ENCODE measurements at regions not wholly inside any gene's neighbourhood (a gene's known extent, or its start where the extent isn't known, plus 50 kb on each side); places are given as distances from the start of the nearest gene placed in this dataset.
"Not testable (repeated sequence)": the region's sequence is repeated elsewhere in the genome, so short reads cannot be mapped to it uniquely, and the experiment has no call there.

- Histone ChIP-seq H3K9me3 (ENCODE audit: insufficient read depth, low read depth, low read length) (no peaks in the 10 kb centered on the region; the same call in 1 of the 2 replicates), H3K36me3 (ENCODE audit: insufficient read depth, low read depth, low read length) (no peaks in the 10 kb centered on the region), H3K9ac (ENCODE audit: low read depth, low read length) (no peak overlapping the region), H3K4me1 (ENCODE audit: insufficient read depth, low read length) (peaks cover 7% of the 10 kb centered on the region; the same call in 1 of the 2 replicates), H3K4me3 (ENCODE audit: low read length) (no peak overlapping the region), H3K27ac (ENCODE audit: low read length) (no peak overlapping the region), H3K27me3 (ENCODE audit: insufficient read depth, low read length) (no peaks in the 10 kb centered on the region)
Observed at GRCh38 chrX:74132280-74132679, 171.7 kb upstream of the ZCCHC13 start.

- H3K9me3 ChIP-seq (ENCODE audit: insufficient read depth, low read depth, low read length) = no peaks in the 10 kb centered on the region
- H3K4me1 ChIP-seq (ENCODE audit: insufficient read depth, low read length) = no peaks in the 10 kb centered on the region
- no peak overlapping the region for H3K9ac ChIP-seq (ENCODE audit: low read depth, low read length)
- H3K27ac ChIP-seq (ENCODE audit: low read length) = no peak overlapping the region
- no peaks in the 10 kb centered on the region for H3K27me3 ChIP-seq (ENCODE audit: insufficient read depth, low read length)
- H3K36me3 ChIP-seq (ENCODE audit: insufficient read depth, low read depth, low read length) = no peaks in the 10 kb centered on the region
- no peak overlapping the region for H3K4me3 ChIP-seq (ENCODE audit: low read length)
Observed at GRCh38 chrX:74119016-74119910, 184.7 kb upstream of the ZCCHC13 start.

- H3K4me1 ChIP-seq (ENCODE audit: insufficient read depth, low read length) = no peaks in the 10 kb centered on the region
Observed at GRCh38 chrX:74117962-74118902, 185.7 kb upstream of the ZCCHC13 start.

GRCh38 chrX:74111245-74111644, 192.7 kb upstream of the ZCCHC13 start:
- no peak overlapping the region for H3K4me3 ChIP-seq (ENCODE audit: low read length)
- peaks cover 4% of the 10 kb centered on the region; the same call in 1 of the 2 replicates for H3K36me3 ChIP-seq (ENCODE audit: insufficient read depth, low read depth, low read length)
- H3K4me1 ChIP-seq (ENCODE audit: insufficient read depth, low read length) = no peaks in the 10 kb centered on the region
- H3K9ac ChIP-seq (ENCODE audit: low read depth, low read length) = no peak overlapping the region
- no peaks in the 10 kb centered on the region for H3K27me3 ChIP-seq (ENCODE audit: insufficient read depth, low read length)
- no peaks in the 10 kb centered on the region for H3K9me3 ChIP-seq (ENCODE audit: insufficient read depth, low read depth, low read length)
- no peak overlapping the region for H3K27ac ChIP-seq (ENCODE audit: low read length)

More at GRCh38 chrX:74117962-74118902, 185.7 kb upstream of the ZCCHC13 start:
- H3K9me3 ChIP-seq (ENCODE audit: insufficient read depth, low read depth, low read length) = no peaks in the 10 kb centered on the region
- no peak overlapping the region for H3K27ac ChIP-seq (ENCODE audit: low read length)
- H3K9ac ChIP-seq (ENCODE audit: low read depth, low read length) = no peak overlapping the region
- no peaks in the 10 kb centered on the region for H3K27me3 ChIP-seq (ENCODE audit: insufficient read depth, low read length)
- no peaks in the 10 kb centered on the region for H3K36me3 ChIP-seq (ENCODE audit: insufficient read depth, low read depth, low read length)
- H3K4me3 ChIP-seq (ENCODE audit: low read length) = no peak overlapping the region

DNA sequence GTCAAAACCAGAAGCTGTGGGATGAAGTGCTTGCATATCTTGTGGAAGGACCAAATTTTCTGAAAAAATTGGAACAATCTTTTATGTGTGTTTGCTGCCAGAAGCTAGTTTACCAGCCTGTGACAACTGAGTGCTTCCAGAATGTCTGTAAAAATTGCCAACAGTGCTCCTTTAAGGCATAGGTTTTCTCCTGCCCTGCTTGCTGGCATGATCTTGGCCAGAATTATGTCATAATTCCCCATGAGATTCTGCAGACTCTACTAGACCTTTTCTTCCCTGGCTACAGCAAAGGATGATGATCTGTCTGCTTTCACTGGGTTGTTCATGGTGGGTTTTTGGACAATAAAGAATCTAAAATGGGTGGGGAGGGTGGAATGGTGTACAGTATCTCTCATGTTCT, 196.3 kb upstream of the ZCCHC13 start:
- peaks cover 11% of the 10 kb centered on the region; the same call in 1 of the 2 replicates for H3K9me3 ChIP-seq (ENCODE audit: insufficient read depth, low read depth, low read length)
- no peaks in the 10 kb centered on the region for H3K4me1 ChIP-seq (ENCODE audit: insufficient read depth, low read length)
- H3K27ac ChIP-seq (ENCODE audit: low read length) = no peak overlapping the region
- no peak overlapping the region for H3K4me3 ChIP-seq (ENCODE audit: low read length)
- peaks cover 4% of the 10 kb centered on the region; the same call in 1 of the 2 replicates for H3K36me3 ChIP-seq (ENCODE audit: insufficient read depth, low read depth, low read length)
- H3K9ac ChIP-seq (ENCODE audit: low read depth, low read length) = no peak overlapping the region
- no peaks in the 10 kb centered on the region for H3K27me3 ChIP-seq (ENCODE audit: insufficient read depth, low read length)

DNA sequence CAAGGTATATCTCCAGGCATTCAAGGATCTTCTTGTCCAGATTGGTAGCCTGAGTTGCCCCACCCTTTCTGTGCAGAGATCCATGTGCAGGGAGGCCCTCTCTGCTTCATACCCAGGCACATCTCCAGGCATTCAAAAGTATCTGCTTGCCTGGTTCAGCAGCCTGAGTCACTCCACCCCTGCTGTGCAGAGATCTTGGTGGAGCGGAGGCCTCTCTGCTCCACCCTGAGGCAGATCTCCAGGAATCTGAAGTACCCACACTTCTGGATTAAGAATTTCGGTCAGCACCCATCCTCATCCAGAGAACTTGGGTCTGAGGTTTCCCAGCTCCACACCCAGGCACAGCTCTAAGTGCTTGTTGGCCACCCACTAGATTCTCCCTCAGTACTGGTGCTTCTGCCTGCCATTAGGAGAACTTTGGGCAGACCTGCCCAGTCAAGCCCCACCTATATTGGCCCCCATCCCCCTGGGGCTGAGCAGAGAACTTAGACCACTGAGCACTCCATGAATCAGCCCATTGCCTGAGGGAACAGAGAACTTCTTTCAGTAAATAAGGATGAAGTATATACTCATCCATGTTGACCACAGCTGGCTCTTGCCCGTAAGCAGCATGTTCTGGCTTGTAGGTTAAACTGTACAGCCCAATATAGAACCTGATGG, 199.5 kb upstream of the ZCCHC13 start:
- Histone ChIP-seq H3K36me3 (ENCODE audit: insufficient read depth, low read depth, low read length) (peaks cover 4% of the 10 kb centered on the region; the same call in 1 of the 2 replicates), H3K27ac (ENCODE audit: low read length) (no peak overlapping the region), H3K27me3 (ENCODE audit: insufficient read depth, low read length) (no peaks in the 10 kb centered on the region), H3K9me3 (ENCODE audit: insufficient read depth, low read depth, low read length) (peaks cover 27% of the 10 kb centered on the region), H3K4me3 (ENCODE audit: low read length) (no peak overlapping the region), H3K4me1 (ENCODE audit: insufficient read depth, low read length) (no peaks in the 10 kb centered on the region), H3K9ac (ENCODE audit: low read depth, low read length) (no peak overlapping the region)

DNA sequence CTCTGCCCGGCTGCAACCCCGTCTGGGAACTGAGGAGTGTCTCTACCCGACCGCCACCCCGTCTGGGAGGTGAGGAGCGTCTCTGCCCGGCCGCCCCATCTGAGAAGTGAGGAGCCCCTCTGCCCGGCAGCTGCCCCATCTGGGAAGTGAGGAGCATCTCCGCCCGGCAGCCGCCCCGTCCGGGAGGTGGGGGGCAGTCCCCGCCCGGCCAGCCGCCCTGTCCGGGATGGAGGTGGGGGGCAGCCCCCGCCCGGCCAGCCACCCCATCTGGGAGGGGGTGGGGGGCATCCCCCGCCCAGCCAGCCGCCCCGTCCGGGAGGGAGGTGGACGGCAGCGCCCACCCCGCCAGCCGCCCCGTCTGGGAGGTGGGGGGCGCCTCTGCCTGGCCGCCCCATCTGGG, 205.6 kb upstream of the ZCCHC13 start:
- H3K27me3 ChIP-seq (ENCODE audit: insufficient read depth, low read length); H3K4me3 ChIP-seq (ENCODE audit: low read length); H3K27ac ChIP-seq (ENCODE audit: low read length); H3K9ac ChIP-seq (ENCODE audit: low read depth, low read length); H3K36me3 ChIP-seq (ENCODE audit: insufficient read depth, low read depth, low read length); H3K4me1 ChIP-seq (ENCODE audit: insufficient read depth, low read length): not testable (repeated sequence)
- H3K9me3 ChIP-seq (ENCODE audit: insufficient read depth, low read depth, low read length) = peaks cover 20% of the 10 kb centered on the region

- peaks cover 28% of the 10 kb centered on the region for H3K9me3 ChIP-seq (ENCODE audit: insufficient read depth, low read depth, low read length)
- H3K4me3 ChIP-seq (ENCODE audit: low read length) = no peak overlapping the region
Observed at GRCh38 chrX:74090049-74090448, 213.9 kb upstream of the ZCCHC13 start.

DNA sequence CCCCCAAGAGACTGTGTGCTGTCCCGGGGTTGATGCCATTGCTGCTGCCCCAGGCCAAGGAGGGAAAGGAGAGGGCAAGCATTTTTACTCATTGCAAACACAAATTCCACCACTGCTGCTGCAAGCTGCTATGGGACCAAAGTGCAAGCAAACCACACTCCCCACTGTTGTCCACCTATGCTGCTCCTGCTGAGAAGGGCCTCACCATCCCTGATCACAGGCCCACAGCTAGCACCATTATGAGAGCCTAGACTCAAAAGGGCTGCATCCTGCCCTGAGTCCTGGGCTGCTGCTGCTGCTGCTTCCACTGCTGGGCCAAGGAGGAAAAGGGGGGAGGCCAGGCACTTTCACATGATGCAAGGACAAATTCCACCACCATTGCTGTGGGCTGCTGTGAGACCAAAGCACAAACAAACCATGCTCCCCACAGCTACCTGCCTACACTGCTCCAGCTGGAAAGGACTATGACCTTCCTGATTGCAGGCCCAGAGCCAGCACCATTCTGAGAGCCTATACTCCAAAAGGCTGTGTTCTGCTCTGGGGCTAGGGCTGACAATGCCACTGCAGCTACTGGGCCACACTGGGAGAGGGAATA, 218.2 kb upstream of the ZCCHC13 start:
- H3K27me3 ChIP-seq (ENCODE audit: insufficient read depth, low read length) = no peaks in the 10 kb centered on the region
- H3K9ac ChIP-seq (ENCODE audit: low read depth, low read length) = no peak overlapping the region
- peaks cover 27% of the 10 kb centered on the region for H3K9me3 ChIP-seq (ENCODE audit: insufficient read depth, low read depth, low read length)

More at GRCh38 chrX:74090049-74090448, 213.9 kb upstream of the ZCCHC13 start:
- Histone ChIP-seq H3K9ac (ENCODE audit: low read depth, low read length) (no peak overlapping the region), H3K36me3 (ENCODE audit: insufficient read depth, low read depth, low read length) (no peaks in the 10 kb centered on the region; the same call in 1 of the 2 replicates), H3K27me3 (ENCODE audit: insufficient read depth, low read length) (no peaks in the 10 kb centered on the region), H3K4me1 (ENCODE audit: insufficient read depth, low read length) (no peaks in the 10 kb centered on the region), H3K27ac (ENCODE audit: low read length) (no peak overlapping the region)

GRCh38 chrX:74080165-74080564, 223.8 kb upstream of the ZCCHC13 start:
- H3K4me3 ChIP-seq (ENCODE audit: low read length) = no peak overlapping the region
- no peak overlapping the region for H3K27ac ChIP-seq (ENCODE audit: low read length)
- no peaks in the 10 kb centered on the region for H3K4me1 ChIP-seq (ENCODE audit: insufficient read depth, low read length)
- H3K9ac ChIP-seq (ENCODE audit: low read depth, low read length) = no peak overlapping the region
- H3K36me3 ChIP-seq (ENCODE audit: insufficient read depth, low read depth, low read length) = no peaks in the 10 kb centered on the region
- no peaks in the 10 kb centered on the region for H3K27me3 ChIP-seq (ENCODE audit: insufficient read depth, low read length)
- H3K9me3 ChIP-seq (ENCODE audit: insufficient read depth, low read depth, low read length) = no peaks in the 10 kb centered on the region

More for the DNA sequence above, 218.2 kb upstream of the ZCCHC13 start:
- Histone ChIP-seq H3K4me3 (ENCODE audit: low read length) (no peak overlapping the region), H3K36me3 (ENCODE audit: insufficient read depth, low read depth, low read length) (no peaks in the 10 kb centered on the region; the same call in 1 of the 2 replicates), H3K4me1 (ENCODE audit: insufficient read depth, low read length) (no peaks in the 10 kb centered on the region), H3K27ac (ENCODE audit: low read length) (no peak overlapping the region)
